ENCODE measurements at regions not wholly inside any gene's neighbourhood (a gene's known extent, or its start where the extent isn't known, plus 50 kb on each side); places are given as distances from the start of the nearest gene placed in this dataset.

- TF ChIP-seq, protein P1, sequence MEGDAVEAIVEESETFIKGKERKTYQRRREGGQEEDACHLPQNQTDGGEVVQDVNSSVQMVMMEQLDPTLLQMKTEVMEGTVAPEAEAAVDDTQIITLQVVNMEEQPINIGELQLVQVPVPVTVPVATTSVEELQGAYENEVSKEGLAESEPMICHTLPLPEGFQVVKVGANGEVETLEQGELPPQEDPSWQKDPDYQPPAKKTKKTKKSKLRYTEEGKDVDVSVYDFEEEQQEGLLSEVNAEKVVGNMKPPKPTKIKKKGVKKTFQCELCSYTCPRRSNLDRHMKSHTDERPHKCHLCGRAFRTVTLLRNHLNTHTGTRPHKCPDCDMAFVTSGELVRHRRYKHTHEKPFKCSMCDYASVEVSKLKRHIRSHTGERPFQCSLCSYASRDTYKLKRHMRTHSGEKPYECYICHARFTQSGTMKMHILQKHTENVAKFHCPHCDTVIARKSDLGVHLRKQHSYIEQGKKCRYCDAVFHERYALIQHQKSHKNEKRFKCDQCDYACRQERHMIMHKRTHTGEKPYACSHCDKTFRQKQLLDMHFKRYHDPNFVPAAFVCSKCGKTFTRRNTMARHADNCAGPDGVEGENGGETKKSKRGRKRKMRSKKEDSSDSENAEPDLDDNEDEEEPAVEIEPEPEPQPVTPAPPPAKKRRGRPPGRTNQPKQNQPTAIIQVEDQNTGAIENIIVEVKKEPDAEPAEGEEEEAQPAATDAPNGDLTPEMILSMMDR (IDR thresholded peaks at IDR 0.05), result no peak
- no peak for TF ChIP-seq POLR2A (IDR thresholded peaks at IDR 0.05; ENCODE audit: low read depth)
- no peak for TF ChIP-seq EP300 (IDR thresholded peaks at IDR 0.05)
- TF ChIP-seq POLR2AphosphoS5 (IDR thresholded peaks at IDR 0.05), result no peak
Observed at GRCh38 chr10:71150796-71151195, 61.6 kb upstream of the UNC5B start.
